COLO668 (cell line): ENCODE measurements at regions not wholly inside any gene's neighbourhood (a gene's known extent, or its start where the extent isn't known, plus 50 kb on each side); places are given as distances from the start of the nearest gene placed in this dataset.

Source experiments
- DNase-seq: peaks from one replicate; lab custom pipeline; 2025; ENCODE audit not compliant: unreplicated experiment; lab: John Stamatoyannopoulos, UW

DNA sequence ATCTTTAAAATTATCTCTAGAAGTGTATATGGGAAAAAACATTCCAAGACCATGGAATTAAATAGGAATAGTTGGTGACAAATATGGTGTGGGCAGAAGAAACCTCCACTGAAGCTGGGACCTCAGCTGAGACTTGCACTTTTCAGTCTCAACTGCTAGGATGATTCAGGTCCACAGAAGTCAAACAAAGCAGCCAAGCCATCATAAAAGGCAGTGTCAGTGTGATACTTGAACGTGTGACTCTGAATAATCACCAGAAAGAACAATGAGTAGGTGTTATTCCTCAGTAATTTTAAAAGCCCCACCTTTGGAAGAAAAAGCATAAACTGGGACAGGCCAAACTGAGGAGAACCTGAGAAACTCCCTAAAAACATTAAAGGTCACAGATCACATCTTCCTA lies 90.7 kb downstream of the ZNF281 start:
- DNase-seq, result no peak

DNA sequence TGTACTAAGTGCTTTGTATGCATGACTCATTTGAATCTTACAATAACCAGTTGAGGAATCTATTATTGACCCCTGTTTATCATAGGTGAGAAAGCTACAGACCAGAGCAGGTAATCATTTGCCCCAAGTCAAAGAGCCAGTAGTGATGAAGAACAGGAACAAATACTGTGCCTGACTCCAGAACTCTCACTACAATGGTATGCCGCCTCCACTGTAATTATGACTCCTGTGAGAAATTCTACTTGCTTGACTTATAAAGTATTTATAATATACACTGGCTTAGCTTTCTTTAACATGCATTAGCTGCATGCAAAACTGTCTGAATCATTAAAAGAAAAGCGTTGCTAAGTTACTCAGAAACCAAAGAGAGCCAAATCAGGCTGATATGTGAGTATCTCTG lies 92.6 kb downstream of the ZNF281 start:
- DNase-seq, result no peak

DNA sequence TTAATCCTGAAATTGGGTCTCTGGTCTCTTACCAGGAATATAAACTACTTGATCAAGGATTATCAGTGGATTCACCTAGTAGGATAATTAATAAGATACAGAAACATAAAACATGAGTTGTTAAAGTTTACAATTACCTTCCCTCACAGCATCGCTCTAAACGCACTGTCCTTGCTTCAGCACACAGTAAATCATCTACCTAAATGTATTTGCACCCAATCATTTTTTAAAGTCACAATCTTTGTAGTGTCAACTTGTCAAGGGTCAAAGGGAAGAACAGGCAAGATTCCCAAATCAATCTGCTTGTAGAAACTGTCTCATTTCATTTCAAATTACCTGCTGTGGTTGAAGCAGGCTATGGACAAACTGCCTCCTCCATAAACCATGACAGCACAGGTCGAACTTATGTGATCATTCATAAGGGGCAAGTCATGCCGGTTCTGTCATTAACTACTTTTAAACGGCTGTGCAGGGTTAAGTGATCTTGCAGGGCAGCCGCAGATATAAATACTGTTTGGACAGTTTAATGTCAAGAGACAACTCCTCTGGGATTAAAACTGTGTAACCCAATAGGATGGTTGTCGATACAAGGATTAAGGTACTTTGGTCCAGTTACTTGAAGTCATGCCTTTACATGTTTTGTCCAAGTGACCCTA lies 93.6 kb downstream of the ZNF281 start:
- DNase-seq, result no peak

DNA sequence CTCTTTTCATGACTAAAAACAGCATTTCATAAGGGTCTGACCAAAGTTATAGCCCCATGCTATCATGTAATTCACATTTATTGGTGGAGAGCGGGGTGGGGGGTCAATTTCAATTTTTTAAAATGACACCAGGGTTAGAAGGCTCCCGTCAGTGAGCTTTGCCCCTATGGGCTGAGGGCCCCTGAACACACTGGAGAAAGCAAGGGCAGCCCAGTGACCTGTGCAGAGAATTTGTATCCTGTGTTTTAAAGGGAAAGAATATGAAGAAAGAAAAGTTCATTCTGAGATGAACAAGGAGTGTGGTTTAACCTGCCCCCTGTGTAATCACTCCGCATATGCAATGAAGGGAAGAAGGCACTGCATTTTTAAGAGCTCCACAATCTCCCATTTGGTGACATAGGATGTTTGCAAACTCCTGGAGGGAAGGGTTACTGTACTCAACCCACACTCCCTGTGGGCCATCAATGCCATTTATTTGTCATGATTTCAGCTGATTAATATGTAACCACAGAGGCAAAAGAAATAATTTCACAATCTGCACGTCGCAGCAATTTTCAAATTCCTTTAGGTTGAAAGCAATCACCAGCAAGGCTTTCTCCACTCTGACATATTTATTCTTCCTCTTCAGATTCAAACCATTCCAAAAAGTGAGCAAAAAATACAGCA lies 95.6 kb downstream of the ZNF281 start:
- DNase-seq, result no peak

DNA sequence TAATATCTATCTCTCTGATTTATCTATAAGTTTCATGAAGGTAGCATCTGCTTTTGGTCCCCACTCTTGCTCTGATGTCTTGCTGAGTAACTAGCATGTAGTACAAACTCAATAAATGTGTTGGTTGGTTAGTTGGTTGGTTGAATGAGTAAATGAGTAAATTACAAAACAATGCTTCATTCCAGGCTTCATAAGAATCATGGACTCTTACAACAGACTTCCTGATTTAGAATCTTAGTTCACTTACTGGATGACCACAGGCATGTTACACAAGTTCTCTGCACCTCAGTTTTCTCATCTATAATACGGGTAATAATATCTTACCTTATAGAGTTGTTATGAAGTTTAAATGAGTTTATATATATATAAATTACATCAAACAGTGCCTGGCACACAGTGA lies 98.6 kb downstream of the ZNF281 start:
- DNase-seq, result no peak

DNA sequence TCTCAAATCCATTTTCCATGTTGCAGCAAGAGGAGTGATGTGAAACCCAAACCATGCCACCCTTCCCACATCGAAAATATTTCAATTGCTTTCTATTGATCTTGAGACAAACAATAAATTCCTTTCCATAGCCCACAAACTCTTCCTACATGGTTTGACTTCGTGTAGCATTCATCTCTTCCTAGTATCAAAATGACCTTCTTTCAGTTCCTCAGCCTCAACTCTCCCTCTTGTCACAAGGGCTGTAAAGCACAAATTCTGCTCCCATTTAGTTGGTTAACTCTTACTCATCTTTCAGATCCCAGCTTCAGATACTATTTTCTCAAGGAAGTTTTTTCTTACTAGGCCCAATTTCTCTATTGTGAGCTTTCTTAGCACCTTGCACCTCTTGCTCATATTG lies 99.0 kb downstream of the ZNF281 start:
- DNase-seq, result no peak

DNA sequence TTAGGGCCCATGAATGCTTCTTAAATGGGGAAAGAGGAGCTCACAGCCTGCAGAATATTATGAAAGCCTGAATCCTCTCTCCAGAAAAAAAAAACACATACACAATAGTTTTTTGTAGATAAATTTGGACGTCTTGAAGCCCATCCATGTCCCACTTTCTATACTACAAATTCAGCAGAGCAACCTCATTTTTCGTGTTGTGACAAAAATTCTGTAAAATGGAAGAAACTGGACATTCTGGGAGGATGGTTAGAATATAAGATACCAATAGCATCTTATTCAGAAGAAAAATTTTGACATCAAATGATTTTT lies 102.1 kb downstream of the ZNF281 start:
- no peak for DNase-seq

DNA sequence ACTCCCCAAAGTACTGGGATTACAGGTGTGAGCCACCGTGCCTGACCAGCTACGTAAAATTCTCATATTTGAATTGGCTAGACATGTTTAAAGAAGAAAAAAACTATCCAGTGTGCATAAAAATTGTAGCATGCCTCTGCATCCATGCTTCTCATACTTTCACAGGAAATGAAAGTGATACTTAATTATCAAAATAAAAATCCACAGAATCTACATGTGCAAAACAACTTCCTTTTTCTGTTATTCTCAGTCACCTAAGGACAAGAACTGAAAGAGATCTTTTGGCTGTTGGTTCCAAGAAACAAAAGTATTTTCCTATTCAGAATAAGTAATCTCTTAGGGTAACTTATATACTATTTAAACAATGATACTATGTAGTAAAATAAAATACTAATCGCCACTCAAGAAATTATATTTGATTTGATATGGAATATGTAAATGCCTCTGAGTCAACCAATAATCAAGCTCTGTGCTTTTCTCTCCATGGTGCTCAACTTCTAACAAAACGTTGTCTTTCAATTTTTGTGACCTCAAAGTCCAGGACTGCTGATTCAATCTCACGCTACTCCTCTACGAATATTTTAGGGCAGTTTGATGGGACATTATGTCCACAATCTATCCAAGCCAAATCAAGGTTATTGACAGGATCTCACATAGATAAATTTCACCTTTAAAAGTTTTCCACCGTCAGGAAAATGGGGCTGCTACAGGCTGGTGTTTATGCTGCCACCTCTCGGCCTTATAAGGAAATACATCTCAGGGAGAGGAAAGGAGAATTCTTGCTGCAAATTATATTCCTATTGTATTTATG lies 102.7 kb downstream of the ZNF281 start:
- DNase-seq, result peak; percentile 32

DNA sequence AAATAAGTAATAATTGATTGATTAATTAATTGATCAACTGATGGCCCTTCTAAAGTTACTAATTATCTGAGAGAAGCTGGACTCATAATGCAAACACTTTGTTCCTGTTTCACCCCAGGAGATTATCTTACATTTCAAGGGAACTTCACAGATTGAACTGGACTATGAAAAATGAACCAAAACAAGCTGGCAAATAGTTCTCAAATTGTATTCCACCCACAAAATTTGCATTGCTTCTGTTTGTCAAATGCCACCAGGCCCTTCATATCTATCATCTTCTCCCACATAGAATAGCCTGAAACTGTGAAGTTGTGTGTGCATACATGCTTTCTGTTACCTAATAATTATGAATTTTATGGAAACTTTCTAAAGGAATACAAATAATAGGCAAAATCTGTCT lies 104.0 kb downstream of the ZNF281 start:
- no peak for DNase-seq

DNA sequence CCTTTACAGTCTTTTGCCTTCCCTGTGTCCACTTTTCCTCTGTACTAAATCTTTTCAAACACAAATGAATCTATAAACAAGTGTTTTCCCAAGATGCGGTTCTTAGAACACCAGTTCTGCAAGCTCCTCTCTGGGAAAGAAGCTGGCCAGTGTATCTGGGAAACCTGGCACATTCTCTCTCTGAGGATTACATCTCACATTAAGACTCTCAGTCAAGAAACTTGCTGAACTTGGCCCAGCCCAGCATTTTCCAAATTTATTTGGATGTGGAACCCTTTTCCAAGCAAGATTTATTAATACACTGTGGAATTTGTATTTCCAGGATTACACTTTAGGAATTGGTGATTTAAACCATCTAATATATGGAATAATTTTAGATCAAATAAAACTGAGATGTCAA lies 105.7 kb downstream of the ZNF281 start:
- no peak for DNase-seq

DNA sequence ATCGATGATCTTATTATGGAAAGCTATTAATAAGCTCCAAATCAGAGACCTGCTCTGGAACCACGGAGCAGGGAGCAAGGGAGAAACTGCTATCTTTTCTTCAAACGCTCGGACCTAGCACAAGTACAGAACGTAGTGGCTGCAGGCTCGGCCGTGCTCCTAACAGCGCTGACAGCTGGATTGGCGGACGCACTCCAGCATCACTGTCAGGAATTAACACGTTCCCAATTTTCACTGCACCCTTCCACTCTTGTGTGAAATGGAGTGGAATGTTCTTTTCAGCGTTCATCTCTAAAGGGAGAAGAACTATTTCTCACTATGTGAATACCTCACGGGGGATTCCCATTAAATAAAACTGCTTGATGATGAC lies 106.9 kb downstream of the ZNF281 start:
- DNase-seq, result no peak

DNA sequence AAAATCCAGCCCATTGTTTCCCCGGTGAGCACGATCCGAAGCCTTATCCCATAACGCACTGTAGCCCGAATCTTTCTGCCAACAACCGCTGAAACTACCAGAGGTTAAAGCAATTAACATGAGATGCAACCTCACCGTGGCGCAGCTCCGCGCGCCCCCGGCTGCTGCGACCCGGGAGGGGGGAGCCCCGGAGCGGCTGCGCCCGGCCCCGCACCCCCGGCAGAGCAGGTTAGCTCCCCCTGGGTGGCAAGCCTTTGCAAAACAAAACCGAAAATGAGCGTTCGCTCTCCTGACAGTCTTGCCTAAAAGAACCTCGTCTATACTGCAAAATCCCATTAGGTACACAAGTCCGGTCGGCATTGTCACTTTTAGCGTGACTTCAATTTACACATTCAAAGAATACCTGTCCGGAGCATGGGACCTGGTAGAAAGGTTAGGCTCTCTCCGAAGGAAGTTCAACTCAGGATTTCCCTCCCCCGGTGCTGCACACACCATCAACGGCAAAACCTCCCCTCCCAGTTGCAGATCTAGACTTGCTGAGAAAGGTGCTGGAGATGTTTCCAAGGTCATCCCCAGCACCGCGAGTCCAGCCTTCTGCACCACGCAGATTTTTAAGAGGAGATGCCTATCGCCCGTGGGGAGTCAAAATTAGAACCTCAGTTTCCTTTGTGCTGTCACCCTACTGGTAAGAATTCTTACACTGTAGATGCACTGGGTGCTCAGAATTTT lies 107.5 kb downstream of the ZNF281 start:
- peak; percentile 54 for DNase-seq

DNA sequence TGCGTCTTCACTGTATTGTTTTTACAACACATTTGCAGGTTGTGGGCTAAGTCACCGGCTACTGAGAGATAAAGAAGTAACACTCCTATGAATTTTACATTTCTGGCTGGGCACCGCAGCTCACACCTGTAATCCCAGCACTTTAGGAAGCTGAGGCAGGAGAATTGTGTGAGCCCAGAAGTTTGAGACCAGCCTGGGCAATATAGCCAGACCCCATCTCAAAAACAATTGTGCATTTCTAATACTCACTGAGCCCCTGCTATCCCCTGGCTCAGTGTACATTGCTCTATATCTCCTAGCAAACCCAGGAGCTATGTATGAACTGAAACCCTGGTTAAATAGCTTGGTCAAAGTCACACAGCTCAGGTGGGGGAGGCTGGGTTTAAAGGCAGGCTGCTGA lies 108.7 kb downstream of the ZNF281 start:
- no peak for DNase-seq

DNA sequence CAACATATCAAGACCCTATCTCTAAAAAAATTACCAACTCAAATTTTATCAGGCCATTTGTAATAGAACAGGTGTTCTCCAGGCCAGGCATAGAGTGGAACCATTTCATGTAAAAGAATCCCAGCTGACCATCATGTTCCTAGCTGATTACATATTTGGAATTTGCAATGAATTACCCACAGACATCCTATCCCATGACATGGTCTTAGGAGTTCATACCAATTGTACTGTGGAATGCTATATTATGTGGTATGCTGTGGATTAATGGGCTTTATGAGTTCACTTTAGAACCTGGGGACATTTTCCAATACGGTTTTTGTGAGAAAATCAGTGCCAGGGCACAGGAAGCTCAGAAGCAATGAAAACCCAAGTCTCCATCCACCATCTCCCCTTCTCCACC lies 110.3 kb downstream of the ZNF281 start:
- no peak for DNase-seq

DNA sequence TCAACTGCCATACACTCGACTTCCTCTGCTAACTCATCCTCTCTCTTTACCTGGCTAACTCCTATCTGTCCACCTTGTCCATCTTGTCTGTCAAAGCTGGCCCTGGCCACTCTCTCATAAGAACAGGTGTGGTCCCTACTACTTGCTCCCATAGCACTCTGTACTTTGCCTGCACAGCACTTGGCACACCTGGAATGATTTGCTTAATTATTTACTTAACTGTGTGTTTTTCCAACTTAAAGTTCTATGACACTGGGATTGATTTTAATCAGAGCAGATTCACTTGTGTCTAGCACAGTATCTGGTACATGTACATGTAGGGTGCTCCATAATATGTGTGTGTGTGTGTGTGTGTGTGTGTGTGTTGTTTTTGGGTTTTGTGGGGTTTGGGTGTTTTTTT lies 111.6 kb downstream of the ZNF281 start:
- no peak for DNase-seq

DNA sequence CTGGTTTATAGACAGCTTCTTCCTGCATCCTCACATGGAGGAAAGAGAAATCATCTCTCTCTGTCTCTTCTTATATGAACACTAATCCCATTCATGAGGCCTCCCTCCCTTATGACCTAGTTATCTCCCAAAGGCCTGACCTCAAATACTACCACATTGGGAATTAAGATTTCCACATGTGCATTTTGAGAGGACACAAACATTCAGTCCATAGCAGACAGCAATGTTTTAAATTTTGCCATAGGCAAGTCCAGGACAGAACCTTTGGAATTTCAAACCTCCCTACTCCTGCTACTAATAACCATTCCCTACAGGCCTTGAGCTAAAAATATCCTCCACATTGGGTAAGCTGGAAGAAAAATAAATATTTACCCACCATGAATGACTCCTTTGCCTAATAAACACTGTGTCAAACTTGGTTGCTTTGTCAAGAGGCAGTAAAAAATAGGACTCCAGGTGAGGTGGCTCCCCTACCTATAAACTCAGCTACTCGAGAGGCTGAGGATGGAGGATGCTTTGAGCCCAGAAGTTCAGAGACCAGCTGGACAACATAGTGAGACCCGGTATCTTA lies 113.7 kb downstream of the ZNF281 start:
- DNase-seq, result peak; percentile 29

DNA sequence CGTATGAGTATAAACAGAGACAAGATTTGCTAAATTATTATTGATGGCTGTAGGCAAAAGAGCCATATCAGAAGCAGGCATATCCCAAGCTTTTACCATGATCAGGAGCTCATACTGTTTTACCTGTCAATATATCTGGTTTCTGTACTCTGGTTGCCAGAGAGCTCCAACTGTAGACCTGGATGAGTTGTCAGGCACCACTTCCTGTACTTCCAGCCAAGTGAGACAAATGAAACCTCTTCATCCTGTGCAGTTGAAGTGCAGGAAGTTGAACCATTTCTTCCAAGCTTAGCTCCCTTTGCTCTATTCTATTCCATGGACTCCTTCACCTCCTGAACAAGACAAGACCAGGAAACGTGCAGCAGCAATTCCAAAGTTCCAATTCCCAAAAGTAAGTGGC lies 115.6 kb downstream of the ZNF281 start:
- DNase-seq, result no peak

DNA sequence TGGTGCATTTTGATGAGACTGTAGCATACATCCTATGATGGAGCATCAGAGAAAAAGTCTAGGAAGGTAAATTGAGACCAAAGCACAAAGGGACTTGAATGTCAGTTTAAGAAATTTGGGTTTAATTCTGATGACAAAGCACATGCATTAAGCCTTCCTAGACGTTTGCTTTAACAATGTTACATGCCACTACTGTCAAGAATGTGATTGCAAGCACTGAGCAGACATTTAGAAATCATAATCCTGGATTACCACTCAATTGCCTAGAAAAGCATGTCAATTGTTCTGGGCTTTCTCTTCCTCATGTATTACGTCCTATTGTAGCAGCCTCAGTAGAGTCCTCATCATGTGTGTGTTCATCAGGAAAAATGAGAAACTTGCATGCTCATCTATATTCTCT lies 117.1 kb downstream of the ZNF281 start:
- DNase-seq, result no peak

DNA sequence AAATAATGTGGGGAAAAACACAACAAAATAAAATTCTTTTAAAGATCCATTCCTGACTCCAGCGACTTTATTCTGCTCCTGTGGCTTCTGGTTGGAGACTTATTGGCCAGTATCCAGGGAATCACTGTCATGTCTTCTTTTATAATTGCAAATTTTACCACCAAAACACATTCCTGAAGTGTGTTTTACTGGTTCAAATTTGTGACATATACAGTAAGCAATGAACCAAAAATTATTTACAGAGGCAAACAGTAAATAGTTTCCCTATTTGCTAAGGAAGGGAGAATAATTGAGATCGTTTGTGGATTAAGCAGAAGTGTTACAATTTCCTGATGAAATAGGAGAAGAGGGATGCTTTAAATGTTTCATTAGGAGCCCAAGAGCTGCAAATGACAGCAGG lies 118.7 kb downstream of the ZNF281 start:
- DNase-seq, result no peak

DNA sequence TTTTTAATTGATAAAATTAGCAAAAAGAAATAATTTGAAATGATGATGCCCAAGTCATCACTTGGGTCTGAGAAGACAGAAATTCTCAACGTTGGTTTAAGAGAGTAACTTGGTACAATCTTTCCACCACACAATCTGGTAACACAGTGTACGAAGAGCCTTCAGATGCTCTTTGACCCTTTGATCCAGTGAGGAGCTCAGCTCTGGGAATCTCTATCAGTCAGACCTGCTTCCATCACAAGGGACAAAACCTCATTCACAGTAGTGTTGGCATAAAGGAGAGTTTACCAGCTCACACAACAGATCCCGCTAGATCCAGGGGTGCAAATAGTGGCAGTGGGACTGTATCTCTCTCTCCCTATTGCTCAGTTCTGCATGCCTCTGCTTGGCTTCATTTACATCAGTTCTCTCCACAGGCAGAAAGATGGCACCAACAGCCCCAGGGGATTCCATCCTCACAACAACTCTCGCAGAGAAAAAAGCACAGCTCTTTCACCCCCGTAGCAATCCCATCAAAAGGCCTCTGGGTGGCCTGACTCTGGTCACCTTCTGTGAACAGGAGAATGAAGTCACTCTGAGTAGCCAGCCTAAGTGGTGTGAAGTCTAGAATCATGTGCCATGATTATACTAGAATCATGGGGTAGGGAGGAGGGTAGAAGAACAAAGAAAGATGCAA lies 119.7 kb downstream of the ZNF281 start:
- no peak for DNase-seq

DNA sequence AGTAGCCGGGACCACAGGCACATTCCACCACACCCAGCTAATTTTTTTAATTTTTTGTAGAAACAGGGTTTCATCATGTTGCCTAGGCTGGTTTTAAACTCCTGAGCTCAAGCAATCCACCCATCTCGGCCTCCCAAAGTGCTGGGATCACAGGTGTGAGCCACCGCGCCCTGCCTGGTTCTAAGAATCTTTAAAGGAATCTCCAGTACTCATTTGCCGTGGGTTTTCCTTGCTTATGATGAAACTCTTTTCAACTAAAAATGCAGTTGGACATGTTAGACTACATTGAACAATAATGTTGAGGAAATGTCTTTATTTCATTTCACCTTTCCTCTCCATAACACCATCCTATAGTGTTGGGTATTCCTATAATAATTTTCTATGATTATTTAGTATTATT lies 121.6 kb downstream of the ZNF281 start:
- DNase-seq, result no peak
